HEK293 (cell line): ENCODE measurements at regions not wholly inside any gene's neighbourhood (a gene's known extent, or its start where the extent isn't known, plus 50 kb on each side); places are given as distances from the start of the nearest gene placed in this dataset.

Source experiments
- GLI4 ChIP-seq: fragments of 450-650 bp; formaldehyde crosslinking; IDR thresholded peaks from 2 replicates; pipeline ENCODE4 v1.5.1; 2016; ENCODE audit warnings: missing biosample characterization, missing genetic modification characterization
- HIC1 ChIP-seq: fragments of 450-650 bp; formaldehyde crosslinking; IDR thresholded peaks from 2 replicates; pipeline ENCODE4 v1.5.1; 2016; ENCODE audit warnings: missing biosample characterization, missing genetic modification characterization
- PRDM1 ChIP-seq: fragments of 450-650 bp; formaldehyde crosslinking; IDR thresholded peaks from 2 replicates; pipeline ENCODE4; 2016; ENCODE audit warnings: missing biosample characterization, missing genetic modification characterization
- PRDM10 ChIP-seq: fragments of 450-650 bp; formaldehyde crosslinking; IDR thresholded peaks from 2 replicates; pipeline ENCODE4 v1.5.1; 2016; ENCODE audit warnings: missing biosample characterization, missing genetic modification characterization
- PRDM4 ChIP-seq: fragments of 450-650 bp; formaldehyde crosslinking; IDR thresholded peaks from 2 replicates; pipeline ENCODE4 v1.5.1; 2017; ENCODE audit warnings: missing biosample characterization, missing genetic modification characterization
- SP7 ChIP-seq: fragments of 450-650 bp; formaldehyde crosslinking; IDR thresholded peaks from 2 replicates; pipeline ENCODE4 v1.5.1; 2016; ENCODE audit warnings: missing biosample characterization, missing genetic modification characterization
- TRIM28 ChIP-seq: IDR thresholded peaks from 2 replicates; pipeline ENCODE4 v1.6.1; 2011; ENCODE audit warnings: low read length, control low read depth, borderline replicate concordance
- ZBTB11 ChIP-seq: fragments of 450-650 bp; formaldehyde crosslinking; conservative IDR thresholded peaks from 2 replicates; pipeline ENCODE4 v1.5.1; 2016; ENCODE audit warnings: low read depth, missing biosample characterization, missing genetic modification characterization
- ZBTB20 ChIP-seq: fragments of 450-650 bp; formaldehyde crosslinking; IDR thresholded peaks from 2 replicates; pipeline ENCODE4 v1.5.1; 2016; ENCODE audit warnings: missing biosample characterization, missing genetic modification characterization
- ZBTB26 ChIP-seq: fragments of 450-650 bp; formaldehyde crosslinking; optimal IDR thresholded peaks from 2 replicates; pipeline ENCODE3; 2016; ENCODE audit warnings: missing biosample characterization, mild to moderate bottlenecking, missing genetic modification characterization
- ZBTB49 ChIP-seq: fragments of 450-650 bp; formaldehyde crosslinking; IDR thresholded peaks from 2 replicates; pipeline ENCODE4 v1.5.1; 2016; ENCODE audit warnings: missing biosample characterization, missing genetic modification characterization, low read depth
- ZBTB8A ChIP-seq: fragments of 450-650 bp; formaldehyde crosslinking; IDR thresholded peaks from 2 replicates; pipeline ENCODE4 v1.5.1; 2016; ENCODE audit warnings: missing biosample characterization, missing genetic modification characterization
- ZFP41 ChIP-seq: fragments of 450-650 bp; formaldehyde crosslinking; IDR thresholded peaks from 2 replicates; pipeline ENCODE4 v1.5.1; 2016; ENCODE audit warnings: missing biosample characterization, missing genetic modification characterization, borderline replicate concordance
- ZNF10 ChIP-seq: fragments of 450-650 bp; formaldehyde crosslinking; IDR thresholded peaks from 2 replicates; pipeline ENCODE4 v1.5.1; 2017; ENCODE audit warnings: missing biosample characterization, missing genetic modification characterization
- ZNF266 ChIP-seq: fragments of 450-650 bp; formaldehyde crosslinking; IDR thresholded peaks from 2 replicates; pipeline ENCODE4 v1.5.1; 2016; ENCODE audit warnings: missing biosample characterization, missing genetic modification characterization, low read depth
- ZNF292 ChIP-seq: fragments of 450-650 bp; formaldehyde crosslinking; IDR thresholded peaks from 2 replicates; pipeline ENCODE4 v1.5.1; 2016; ENCODE audit warnings: low read depth, missing biosample characterization, missing genetic modification characterization, borderline replicate concordance
- ZNF366 ChIP-seq: fragments of 450-650 bp; formaldehyde crosslinking; conservative IDR thresholded peaks from 2 replicates; pipeline ENCODE4 v1.5.1; 2016; ENCODE audit warnings: missing biosample characterization, missing genetic modification characterization
- ZNF521 ChIP-seq: fragments of 450-650 bp; formaldehyde crosslinking; IDR thresholded peaks from 2 replicates; pipeline ENCODE4 v1.5.1; 2017; ENCODE audit warnings: missing biosample characterization, mild to moderate bottlenecking, missing genetic modification characterization
- ZNF555 ChIP-seq: fragments of 450-650 bp; formaldehyde crosslinking; conservative IDR thresholded peaks from 2 replicates; pipeline ENCODE4 v1.5.1; 2017; ENCODE audit warnings: missing biosample characterization, mild to moderate bottlenecking, missing genetic modification characterization, inconsistent platforms
- ZNF660 ChIP-seq: fragments of 450-650 bp; IDR thresholded peaks from 2 replicates; pipeline ENCODE4 v1.5.1; 2018; ENCODE audit warnings: missing biosample characterization, mild to moderate bottlenecking, missing genetic modification characterization
- ZXDB ChIP-seq: fragments of 450-650 bp; formaldehyde crosslinking; IDR thresholded peaks from 2 replicates; pipeline ENCODE4 v1.5.1; 2016; ENCODE audit warnings: missing biosample characterization, missing genetic modification characterization

GRCh38 chr4:24470666-24471485 is 113.5 kb downstream of the DHX15 start (continued):
- TF ChIP-seq PRDM1 (tag by site-specific recombination), result peak; percentile 97
- TF ChIP-seq ZBTB11 (tag by site-specific recombination), result 0 out of 2 replicates have a peak, but pooled peaks have one; percentile 7
- TF ChIP-seq ZBTB26 (tag by site-specific recombination), result peak; percentile 95
- no peak for TF ChIP-seq ZNF10 (tag by site-specific recombination)
- no peak for TF ChIP-seq ZNF266
- TF ChIP-seq PRDM4, result 0 out of 2 replicates have a peak, but pooled peaks have one; percentile 21
- TF ChIP-seq HIC1, result 0 out of 2 replicates have a peak, but pooled peaks have one; percentile 25
- TF ChIP-seq ZNF660 (tag by site-specific recombination), result 0 out of 2 replicates have a peak, but pooled peaks have one; percentile 23
- TF ChIP-seq ZNF555 (tag by site-specific recombination), result no peak
- no peak for TF ChIP-seq PRDM10 (tag by site-specific recombination)
- peak; percentile 95 for TF ChIP-seq ZBTB20 (tag by site-specific recombination)
- 0 out of 2 replicates have a peak, but pooled peaks have one; percentile 39 for TF ChIP-seq ZNF366 (tag by site-specific recombination)
- no peak for TF ChIP-seq GLI4 (tag by site-specific recombination)
- TF ChIP-seq ZNF292, result no peak
- TF ChIP-seq ZBTB8A (tag by site-specific recombination), result no peak; the same call in 1 of the 2 replicates
- TF ChIP-seq ZXDB, result peak; percentile 60
- TF ChIP-seq ZNF521 (tag by site-specific recombination), result no peak
- no peak for TF ChIP-seq TRIM28
- TF ChIP-seq ZBTB49, result no peak
- TF ChIP-seq SP7 (tag by site-specific recombination), result peak; percentile 33; the same call in 1 of the 2 replicates
- no peak for TF ChIP-seq ZFP41 (tag by site-specific recombination)
